H9 (cell line): ENCODE measurements at regions not wholly inside any gene's neighbourhood (a gene's known extent, or its start where the extent isn't known, plus 50 kb on each side); places are given as distances from the start of the nearest gene placed in this dataset.

Experiments used
- DNase-seq: peaks from one replicate; pipeline ENCODE4 v3.0.0-alpha.2; 2017
- H2AFZ ChIP-seq: one replicate; pipeline ENCODE4 v1.6.1; 2013; ENCODE audit warnings: mild to moderate bottlenecking, low read length, control low read depth, moderate library complexity
- H2AK5ac ChIP-seq: 2 replicates; pipeline ENCODE4 v1.6.1; 2013; ENCODE audit warnings: low read length, control low read depth, mixed read lengths; ENCODE audit not compliant: insufficient read length
- H2BK120ac ChIP-seq: one replicate; pipeline ENCODE4 v1.6.1; 2013; ENCODE audit warnings: low read depth, mild to moderate bottlenecking, low read length, control low read depth, inconsistent platforms; ENCODE audit not compliant: poor library complexity, severe bottlenecking
- H2BK12ac ChIP-seq: 2 replicates; pipeline ENCODE4 v1.6.1; 2013; ENCODE audit warnings: low read length, control low read depth, mixed read lengths, low read depth; ENCODE audit not compliant: insufficient read length
- H2BK15ac ChIP-seq: 2 replicates; pipeline ENCODE4 v1.6.1; 2013; ENCODE audit warnings: low read depth, low read length, control low read depth
- H2BK20ac ChIP-seq: one replicate; pipeline ENCODE4 v1.6.1; 2013; ENCODE audit warnings: low read depth, mild to moderate bottlenecking, low read length, control low read depth, inconsistent platforms; ENCODE audit not compliant: poor library complexity, severe bottlenecking
- H2BK5ac ChIP-seq: 2 replicates; pipeline ENCODE4 v1.6.1; 2013; ENCODE audit warnings: low read length, control low read depth, mixed read lengths; ENCODE audit not compliant: insufficient read length
- H3K14ac ChIP-seq: 2 replicates; pipeline ENCODE4 v1.6.1; 2013; ENCODE audit warnings: low read length, control low read depth; ENCODE audit not compliant: insufficient read depth
- H3K18ac ChIP-seq: 2 replicates; pipeline ENCODE4 v1.6.1; 2013; ENCODE audit warnings: low read depth, mild to moderate bottlenecking, mixed read lengths, low read length, control low read depth; ENCODE audit not compliant: insufficient read length
- H3K23ac ChIP-seq: 2 replicates; pipeline ENCODE4 v1.6.1; 2013; ENCODE audit warnings: low read length, control low read depth, mixed read lengths, low read depth; ENCODE audit not compliant: insufficient read length
- H3K23me2 ChIP-seq: 2 replicates; pipeline ENCODE4 v1.6.1; 2013; ENCODE audit warnings: low read depth, mild to moderate bottlenecking, mixed read lengths, low read length, control low read depth; ENCODE audit not compliant: insufficient read length, poor library complexity, severe bottlenecking
- H3K27ac ChIP-seq: 2 replicates; pipeline ENCODE4 v1.5.1; 2013; ENCODE audit warnings: low read length, control low read depth, mixed read lengths, low read depth; ENCODE audit not compliant: insufficient read length
- H3K27me3 ChIP-seq: 2 replicates; pipeline ENCODE4 v1.6.1; 2013; ENCODE audit warnings: low read length, control low read depth, inconsistent platforms; ENCODE audit not compliant: insufficient read depth
- H3K4ac ChIP-seq: 2 replicates; pipeline ENCODE4 v1.6.1; 2013; ENCODE audit warnings: low read depth, mild to moderate bottlenecking, control low read depth, inconsistent platforms, low read length, moderate library complexity
- H3K4me1 ChIP-seq: 2 replicates; pipeline ENCODE4 v1.6.1; 2013; ENCODE audit warnings: low read length, control low read depth, inconsistent platforms; ENCODE audit not compliant: insufficient read depth
- H3K4me2 ChIP-seq: 2 replicates; pipeline ENCODE4 v1.6.1; 2013; ENCODE audit warnings: low read length, control low read depth, mixed read lengths; ENCODE audit not compliant: insufficient read length, insufficient read depth
- H3K56ac ChIP-seq: 2 replicates; pipeline ENCODE4 v1.6.1; 2013; ENCODE audit warnings: low read depth, mild to moderate bottlenecking, mixed read lengths, low read length, control low read depth; ENCODE audit not compliant: insufficient read length
- H3K79me1 ChIP-seq: 2 replicates; pipeline ENCODE4 v1.6.1; 2013; ENCODE audit warnings: low read depth, mild to moderate bottlenecking, moderate library complexity, low read length, control low read depth, inconsistent platforms; ENCODE audit not compliant: insufficient read depth, poor library complexity, severe bottlenecking
- H3K79me2 ChIP-seq: 2 replicates; pipeline ENCODE4 v1.6.1; 2013; ENCODE audit warnings: low read length, control low read depth, inconsistent platforms; ENCODE audit not compliant: insufficient read depth
- H3K9ac ChIP-seq: 2 replicates; pipeline ENCODE4 v1.6.1; 2013; ENCODE audit warnings: low read length, control low read depth, mixed read lengths; ENCODE audit not compliant: insufficient read length; ENCODE audit errors: extremely low read depth
- H3K9me3 ChIP-seq: one replicate; pipeline ENCODE4 v1.6.1; 2013; ENCODE audit warnings: low read depth, low read length, inconsistent platforms; ENCODE audit not compliant: control insufficient read depth
- H3T11ph ChIP-seq: one replicate; pipeline ENCODE4 v1.6.1; 2013; ENCODE audit warnings: mild to moderate bottlenecking, low read length, control low read depth, inconsistent platforms
- H4K20me1 ChIP-seq: one replicate; pipeline ENCODE4 v1.6.1; 2013; ENCODE audit not compliant: control insufficient read depth, insufficient read length, insufficient read depth
- H4K5ac ChIP-seq: 2 replicates; pipeline ENCODE4 v1.6.1; 2013; ENCODE audit warnings: low read depth, mild to moderate bottlenecking, mixed read lengths, low read length, control low read depth; ENCODE audit not compliant: insufficient read length
- H4K8ac ChIP-seq: replicated peaks from 2 replicates; pipeline ENCODE4 v1.6.1; 2013; ENCODE audit warnings: low read length, control low read depth, mixed read lengths, low read depth; ENCODE audit not compliant: insufficient read length
- H4K91ac ChIP-seq: 2 replicates; pipeline ENCODE4 v1.6.1; 2013; ENCODE audit warnings: low read depth, mild to moderate bottlenecking, moderate library complexity, mixed read lengths, low read length, control low read depth; ENCODE audit not compliant: insufficient read length
- H3K27ac Mint-ChIP-seq, 3 experiments: 2 replicates in 2 of 3; 3 replicates in 1 of 3; pipeline ENCODE4 v1.8.0; 2020 to 2021; ENCODE audit warnings: mixed read lengths in 3 of 3, mild to moderate bottlenecking in 1 of 3, moderate library complexity in 1 of 3
- H3K27me3 Mint-ChIP-seq: 2 replicates; pipeline ENCODE4 v1.8.0; 2021; ENCODE audit warnings: low read depth, mild to moderate bottlenecking, moderate library complexity, mixed read lengths
- H3K36me3 Mint-ChIP-seq, 3 experiments: 2 replicates in 2 of 3; 3 replicates in 1 of 3; pipeline ENCODE4 v1.8.0; 2020 to 2021; ENCODE audit warnings: low read depth in 3 of 3, mixed read lengths in 3 of 3; ENCODE audit not compliant: insufficient read depth in 1 of 3
- H3K4me1 Mint-ChIP-seq, 2 experiments: 2 replicates each; pipeline ENCODE4 v1.8.0; 2020; ENCODE audit warnings: mixed read lengths in 2 of 2
- H3K4me3 Mint-ChIP-seq, 2 experiments: 2 replicates in 1 of 2; 3 replicates in 1 of 2; pipeline ENCODE4 v1.8.0; 2020 to 2021; ENCODE audit warnings: mild to moderate bottlenecking in 2 of 2, mixed read lengths in 2 of 2, moderate library complexity in 1 of 2
- H3K9me3 Mint-ChIP-seq, 2 experiments: 2 replicates in 1 of 2; 3 replicates in 1 of 2; pipeline ENCODE4 v1.8.0; 2020; ENCODE audit warnings: mild to moderate bottlenecking in 2 of 2, mixed read lengths in 2 of 2, moderate library complexity in 1 of 2
- WGBS: extraction: QIAGEN DNeasy Blood & Tissue Kit; methylation state at CpG from one replicate; pipeline ENCODE4 v1.1.7; 2013; ENCODE audit warnings: missing lambda C conversion rate, low lambda C conversion rate, mixed read lengths; ENCODE audit not compliant: insufficient read length; ENCODE audit errors: extremely low coverage; 5-methylcytosine and 5-hydroxymethylcytosine counted together
- TF ChIP-seq, protein P1 (sequence below): fragments of 200-600 bp; sonication (generic); conservative IDR thresholded peaks from 3 replicates; pipeline ENCODE4 v1.8.0; 2021; ENCODE audit warnings: antibody characterized with exemption, mild to moderate bottlenecking

DNA sequence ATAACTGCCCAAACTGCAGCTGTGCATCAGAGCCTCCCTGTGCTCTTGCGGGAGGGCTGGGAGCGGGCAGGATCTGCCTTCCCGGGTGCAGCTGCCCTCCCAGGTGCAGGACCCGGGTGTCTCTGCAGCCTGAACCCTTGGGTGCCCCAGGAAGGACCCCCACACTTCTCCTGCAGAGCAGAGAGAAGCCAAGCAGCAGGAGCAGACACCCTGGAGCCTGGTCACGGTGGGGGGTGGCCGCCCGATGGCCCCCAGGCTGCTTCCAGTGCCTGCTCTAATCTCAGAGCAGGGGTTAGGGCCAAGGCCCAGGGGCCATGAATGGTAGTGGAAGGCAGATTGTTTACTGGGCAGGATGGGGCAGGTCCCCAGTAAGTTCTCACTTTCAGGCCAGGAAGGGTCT is 83.0 kb downstream of the RHOU start:
- Histone ChIP-seq H3K4me1 (no peaks in the 10 kb centered on the region), H2BK20ac (no peak overlapping the region), H3K9me3 (no peaks in the 10 kb centered on the region), H2BK15ac (no peak overlapping the region), H2BK5ac (no peak overlapping the region), H3K79me2 (no peaks in the 10 kb centered on the region), H3K23me2 (no peaks in the 10 kb centered on the region), H4K20me1 (no peaks in the 10 kb centered on the region), H3K79me1 (no peaks in the 10 kb centered on the region), H2BK120ac (no peak overlapping the region), H3K4me2 (no peak overlapping the region), H3K56ac (no peak overlapping the region), H3K9ac (no peak overlapping the region), H3K14ac (no peak overlapping the region), H4K8ac (no peak overlapping the region), H3T11ph (no peak overlapping the region), H3K27ac (no peak overlapping the region), H2BK12ac (no peak overlapping the region), H2AK5ac (no peak overlapping the region), H3K23ac (no peak overlapping the region), H3K27me3 (no peaks in the 10 kb centered on the region), H3K4ac (no peak overlapping the region), H4K5ac (no peak overlapping the region), H4K91ac (no peak overlapping the region), H2AFZ (no peak overlapping the region), H3K18ac (no peak overlapping the region)
- Mint-ChIP-seq H3K27me3 (peaks cover 5% of the 10 kb centered on the region), H3K27ac (no peak overlapping the region), H3K36me3 (no peaks in the 10 kb centered on the region), H3K4me3 (no peak overlapping the region), H3K4me1 (peaks cover 9 to 11% of the 10 kb centered on the region in 2 experiments), H3K9me3 (no peaks in the 10 kb centered on the region)
- TF ChIP-seq, protein P1, sequence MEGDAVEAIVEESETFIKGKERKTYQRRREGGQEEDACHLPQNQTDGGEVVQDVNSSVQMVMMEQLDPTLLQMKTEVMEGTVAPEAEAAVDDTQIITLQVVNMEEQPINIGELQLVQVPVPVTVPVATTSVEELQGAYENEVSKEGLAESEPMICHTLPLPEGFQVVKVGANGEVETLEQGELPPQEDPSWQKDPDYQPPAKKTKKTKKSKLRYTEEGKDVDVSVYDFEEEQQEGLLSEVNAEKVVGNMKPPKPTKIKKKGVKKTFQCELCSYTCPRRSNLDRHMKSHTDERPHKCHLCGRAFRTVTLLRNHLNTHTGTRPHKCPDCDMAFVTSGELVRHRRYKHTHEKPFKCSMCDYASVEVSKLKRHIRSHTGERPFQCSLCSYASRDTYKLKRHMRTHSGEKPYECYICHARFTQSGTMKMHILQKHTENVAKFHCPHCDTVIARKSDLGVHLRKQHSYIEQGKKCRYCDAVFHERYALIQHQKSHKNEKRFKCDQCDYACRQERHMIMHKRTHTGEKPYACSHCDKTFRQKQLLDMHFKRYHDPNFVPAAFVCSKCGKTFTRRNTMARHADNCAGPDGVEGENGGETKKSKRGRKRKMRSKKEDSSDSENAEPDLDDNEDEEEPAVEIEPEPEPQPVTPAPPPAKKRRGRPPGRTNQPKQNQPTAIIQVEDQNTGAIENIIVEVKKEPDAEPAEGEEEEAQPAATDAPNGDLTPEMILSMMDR = no peak
- no CpG with 5 or more reads among the region's 7 CpGs for WGBS
- no peak for DNase-seq
